OCI-LY1 (cell line): ENCODE measurements at regions not wholly inside any gene's neighbourhood (a gene's known extent, or its start where the extent isn't known, plus 50 kb on each side); places are given as distances from the start of the nearest gene placed in this dataset.

Source experiments
- H2AFZ ChIP-seq: fragments of 200-600 bp; sonication (generic), shearing (Covaris generic); 2 replicates; pipeline ENCODE4 v1.6.0; 2014; ENCODE audit warnings: antibody characterized with exemption, mild to moderate bottlenecking, low read length
- H3F3A ChIP-seq: fragments of 200-600 bp; sonication (generic), shearing (Covaris generic); 2 replicates; pipeline ENCODE4 v1.6.0; 2014; ENCODE audit warnings: mild to moderate bottlenecking, antibody characterized with exemption, low read length, moderate library complexity; ENCODE audit not compliant: insufficient read depth
- H3K27ac ChIP-seq: fragments of 200-600 bp; sonication (generic); 2 replicates; pipeline ENCODE4 v1.5.1; 2014; ENCODE audit warnings: low read length, mixed run types, mild to moderate bottlenecking, low read depth; ENCODE audit not compliant: poor library complexity, severe bottlenecking
- H3K27me3 ChIP-seq: fragments of 200-600 bp; sonication (generic); 2 replicates; pipeline ENCODE4 v1.6.0; 2014; ENCODE audit warnings: antibody characterized with exemption, mild to moderate bottlenecking, low read length, moderate library complexity; ENCODE audit not compliant: insufficient read depth
- H3K36me3 ChIP-seq: fragments of 200-600 bp; sonication (generic); 2 replicates; pipeline ENCODE4 v1.6.1; 2014; ENCODE audit warnings: mild to moderate bottlenecking, antibody characterized with exemption, low read length, moderate library complexity, mixed read lengths; ENCODE audit not compliant: insufficient read depth
- H3K4me1 ChIP-seq: fragments of 200-600 bp; sonication (generic); 2 replicates; pipeline ENCODE4 v1.5.1; 2014; ENCODE audit warnings: mild to moderate bottlenecking, low read length, moderate library complexity; ENCODE audit not compliant: insufficient read depth, severe bottlenecking
- H3K4me2 ChIP-seq: fragments of 200-600 bp; sonication (generic), shearing (Covaris generic); 2 replicates; pipeline ENCODE4 v1.6.1; 2014; ENCODE audit warnings: low read length
- H3K4me3 ChIP-seq: fragments of 200-600 bp; sonication (generic); 2 replicates; pipeline ENCODE4 v1.5.1; 2014; ENCODE audit warnings: low read length, low read depth, mild to moderate bottlenecking, mixed read lengths; ENCODE audit not compliant: poor library complexity, severe bottlenecking
- H3K79me2 ChIP-seq: fragments of 200-600 bp; shearing (Covaris generic); 2 replicates; pipeline ENCODE4 v1.6.1; 2016; ENCODE audit warnings: mixed run types, low read length, mixed read lengths; ENCODE audit not compliant: insufficient read depth
- H3K9ac ChIP-seq: fragments of 200-600 bp; sonication (generic), shearing (Covaris generic); 2 replicates; pipeline ENCODE4 v1.6.1; 2014; ENCODE audit warnings: mild to moderate bottlenecking, low read length, mixed read lengths
- H3K9me2 ChIP-seq: fragments of 200-600 bp; sonication (generic), shearing (Covaris generic); 2 replicates; pipeline ENCODE4 v1.6.1; 2014; ENCODE audit warnings: low read depth, mild to moderate bottlenecking, low read length, mixed read lengths
- H3K9me3 ChIP-seq: fragments of 200-600 bp; shearing (Covaris generic); 2 replicates; pipeline ENCODE4 v1.6.1; 2014; ENCODE audit warnings: low read length, mixed read lengths
- H4K20me1 ChIP-seq: fragments of 200-600 bp; sonication (generic), shearing (Covaris generic); 2 replicates; pipeline ENCODE4 v1.6.0; 2016; ENCODE audit warnings: mild to moderate bottlenecking, low read length; ENCODE audit not compliant: insufficient read depth
- EZH2 ChIP-seq: fragments of 200-600 bp; sonication (generic), shearing (Covaris generic); IDR thresholded peaks from 2 replicates; pipeline ENCODE4 v1.8.0; 2017; ENCODE audit warnings: borderline replicate concordance, mixed run types, mild to moderate bottlenecking, antibody characterized with exemption, low read length, moderate library complexity, mixed read lengths
- TF ChIP-seq, protein P1 (sequence below): fragments of 200-600 bp; sonication (generic), shearing (Covaris generic); IDR thresholded peaks from 2 replicates; pipeline ENCODE4 v1.5.1; 2017; ENCODE audit warnings: mild to moderate bottlenecking, antibody characterized with exemption, low read length, moderate library complexity, mixed read lengths

GRCh38 chr18:77671456-77672167, 422.0 kb downstream of the GALR1 start:
- no peaks in the 10 kb centered on the region; the same call in 1 of the 2 replicates for H3K27me3 ChIP-seq
- H3K9me2 ChIP-seq: no peaks in the 10 kb centered on the region
- no peaks in the 10 kb centered on the region for H3K9me3 ChIP-seq
- H3K4me3 ChIP-seq: no peak overlapping the region
- no peak overlapping the region for H2AFZ ChIP-seq
- H4K20me1 ChIP-seq: no peaks in the 10 kb centered on the region
- H3K27ac ChIP-seq: no peak overlapping the region
- H3F3A ChIP-seq: no peaks in the 10 kb centered on the region
- H3K4me1 ChIP-seq: no peaks in the 10 kb centered on the region
- no peaks in the 10 kb centered on the region for H3K36me3 ChIP-seq
- no peak overlapping the region for H3K4me2 ChIP-seq
- H3K9ac ChIP-seq: no peak overlapping the region
- no peaks in the 10 kb centered on the region for H3K79me2 ChIP-seq
- TF ChIP-seq EZH2: no peak
- TF ChIP-seq, protein P1, sequence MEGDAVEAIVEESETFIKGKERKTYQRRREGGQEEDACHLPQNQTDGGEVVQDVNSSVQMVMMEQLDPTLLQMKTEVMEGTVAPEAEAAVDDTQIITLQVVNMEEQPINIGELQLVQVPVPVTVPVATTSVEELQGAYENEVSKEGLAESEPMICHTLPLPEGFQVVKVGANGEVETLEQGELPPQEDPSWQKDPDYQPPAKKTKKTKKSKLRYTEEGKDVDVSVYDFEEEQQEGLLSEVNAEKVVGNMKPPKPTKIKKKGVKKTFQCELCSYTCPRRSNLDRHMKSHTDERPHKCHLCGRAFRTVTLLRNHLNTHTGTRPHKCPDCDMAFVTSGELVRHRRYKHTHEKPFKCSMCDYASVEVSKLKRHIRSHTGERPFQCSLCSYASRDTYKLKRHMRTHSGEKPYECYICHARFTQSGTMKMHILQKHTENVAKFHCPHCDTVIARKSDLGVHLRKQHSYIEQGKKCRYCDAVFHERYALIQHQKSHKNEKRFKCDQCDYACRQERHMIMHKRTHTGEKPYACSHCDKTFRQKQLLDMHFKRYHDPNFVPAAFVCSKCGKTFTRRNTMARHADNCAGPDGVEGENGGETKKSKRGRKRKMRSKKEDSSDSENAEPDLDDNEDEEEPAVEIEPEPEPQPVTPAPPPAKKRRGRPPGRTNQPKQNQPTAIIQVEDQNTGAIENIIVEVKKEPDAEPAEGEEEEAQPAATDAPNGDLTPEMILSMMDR: no peak

- Histone ChIP-seq H3K27me3 (no peaks in the 10 kb centered on the region; the same call in 1 of the 2 replicates), H2AFZ (no peak overlapping the region), H3K4me3 (no peak overlapping the region), H3F3A (no peaks in the 10 kb centered on the region), H3K4me2 (no peak overlapping the region), H3K9me2 (no peaks in the 10 kb centered on the region), H3K79me2 (no peaks in the 10 kb centered on the region), H3K9me3 (no peaks in the 10 kb centered on the region), H3K9ac (no peak overlapping the region), H3K4me1 (no peaks in the 10 kb centered on the region), H4K20me1 (no peaks in the 10 kb centered on the region), H3K27ac (no peak overlapping the region), H3K36me3 (no peaks in the 10 kb centered on the region)
- TF ChIP-seq, protein P1: no peak
- TF ChIP-seq EZH2: no peak
These were observed 427.3 kb downstream of the GALR1 start for GRCh38 chr18:77676910-77677309.

GRCh38 chr18:77677536-77677935, 427.9 kb downstream of the GALR1 start:
- Histone ChIP-seq H3K9me2 (no peaks in the 10 kb centered on the region), H3K9ac (no peak overlapping the region), H3K27me3 (no peaks in the 10 kb centered on the region; the same call in 1 of the 2 replicates), H3K27ac (no peak overlapping the region), H3K36me3 (no peaks in the 10 kb centered on the region), H3F3A (no peaks in the 10 kb centered on the region), H3K4me2 (no peak overlapping the region), H3K79me2 (no peaks in the 10 kb centered on the region), H3K4me1 (no peaks in the 10 kb centered on the region), H3K4me3 (no peak overlapping the region), H2AFZ (no peak overlapping the region), H3K9me3 (no peaks in the 10 kb centered on the region), H4K20me1 (no peaks in the 10 kb centered on the region)
- TF ChIP-seq, protein P1: no peak
- no peak for TF ChIP-seq EZH2
